Fibroblast of gingiva (primary cell): ENCODE measurements at regions not wholly inside any gene's neighbourhood (a gene's known extent, or its start where the extent isn't known, plus 50 kb on each side); places are given as distances from the start of the nearest gene placed in this dataset.
A peak's percentile ranks its signal among the peaks of the same experiment; 100 is the strongest.
"Not testable (repeated sequence)": the region's sequence is repeated elsewhere in the genome, so short reads cannot be mapped to it uniquely, and the experiment has no call there.

Experiments
- DNase-seq: peaks from one replicate; pipeline ENCODE4 v3.0.0-alpha.2; 2011; ENCODE audit warnings: low read depth

DNA sequence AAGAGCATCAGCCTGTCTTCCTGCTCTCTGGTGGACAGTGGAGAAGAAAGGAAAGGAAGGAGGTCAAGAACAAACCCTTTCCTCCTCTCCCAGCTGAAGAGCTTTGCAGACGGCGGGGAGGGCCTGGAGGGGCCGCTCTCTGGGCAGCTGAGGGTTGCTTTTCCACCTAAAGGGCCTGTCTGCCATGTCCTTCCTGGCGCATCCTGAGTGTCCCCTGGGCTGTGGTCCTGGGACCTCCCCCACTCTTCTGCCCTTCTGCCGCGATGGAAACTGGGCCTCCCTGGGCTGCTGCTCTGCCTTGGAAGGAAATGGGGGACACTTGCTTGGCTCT, 107.0 kb downstream of the ETS2 start:
- no peak for DNase-seq

GRCh38 chr21:38912102-38912629, 106.4 kb downstream of the ETS2 start:
- no peak for DNase-seq

- no peak for DNase-seq
Measured at GRCh38 chr21:38911484-38912101, 105.9 kb downstream of the ETS2 start.

DNA sequence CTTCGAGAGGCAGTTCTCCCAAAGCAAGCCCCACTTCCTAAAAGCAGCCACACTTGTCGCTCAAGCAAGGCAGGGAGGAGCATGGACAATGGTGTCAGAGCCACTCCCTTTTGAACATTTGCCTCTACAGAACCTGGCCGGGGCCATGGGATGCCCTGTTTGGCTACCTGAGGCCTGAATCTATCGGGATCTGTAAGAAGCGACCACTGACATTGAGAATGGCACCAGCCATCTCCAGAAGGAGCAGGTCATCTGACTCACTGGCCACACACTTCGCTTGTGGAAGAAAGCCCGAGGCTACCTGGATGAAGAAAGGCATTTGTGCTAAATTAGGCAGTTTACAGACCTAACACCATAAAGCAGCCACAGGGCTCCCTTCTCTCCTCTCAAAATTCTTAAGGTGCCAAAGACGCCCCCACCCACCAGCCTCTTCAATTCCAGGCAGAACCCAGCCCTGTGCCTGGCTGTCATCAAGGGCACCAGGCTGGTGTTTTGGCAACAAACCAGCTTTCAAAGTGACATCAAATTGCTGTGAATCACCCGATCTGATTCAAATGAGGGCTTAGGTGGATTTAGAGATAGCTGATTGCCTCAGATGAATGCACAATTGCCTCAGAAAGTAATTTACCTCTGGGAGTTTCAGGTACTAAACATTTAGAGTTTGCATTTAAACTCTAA, 104.8 kb downstream of the ETS2 start:
- DNase-seq = no peak

GRCh38 chr21:38909929-38910328, 104.2 kb downstream of the ETS2 start:
- DNase-seq = no peak

DNA sequence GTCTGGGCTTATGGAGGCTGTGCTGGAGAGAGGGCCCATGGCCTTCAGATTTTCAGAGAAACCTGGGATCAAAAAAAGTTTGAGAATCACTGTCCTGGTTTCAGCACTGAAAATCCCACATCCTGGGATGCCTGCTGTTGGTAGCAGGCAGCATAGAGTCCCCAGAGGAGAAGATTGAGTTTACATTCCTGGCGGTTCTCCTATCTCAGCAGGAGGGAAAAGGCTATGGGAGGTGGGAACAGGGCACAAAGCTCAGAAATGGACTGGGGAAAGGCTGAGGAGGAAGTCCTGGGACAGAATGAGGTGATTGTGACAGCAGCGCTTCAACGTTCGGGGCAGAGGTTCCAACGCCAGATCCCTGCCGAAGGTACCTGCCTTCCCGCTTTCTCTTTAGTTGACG, 103.4 kb downstream of the ETS2 start:
- DNase-seq = no peak

GRCh38 chr21:38908537-38908936, 102.8 kb downstream of the ETS2 start:
- no peak for DNase-seq

DNA sequence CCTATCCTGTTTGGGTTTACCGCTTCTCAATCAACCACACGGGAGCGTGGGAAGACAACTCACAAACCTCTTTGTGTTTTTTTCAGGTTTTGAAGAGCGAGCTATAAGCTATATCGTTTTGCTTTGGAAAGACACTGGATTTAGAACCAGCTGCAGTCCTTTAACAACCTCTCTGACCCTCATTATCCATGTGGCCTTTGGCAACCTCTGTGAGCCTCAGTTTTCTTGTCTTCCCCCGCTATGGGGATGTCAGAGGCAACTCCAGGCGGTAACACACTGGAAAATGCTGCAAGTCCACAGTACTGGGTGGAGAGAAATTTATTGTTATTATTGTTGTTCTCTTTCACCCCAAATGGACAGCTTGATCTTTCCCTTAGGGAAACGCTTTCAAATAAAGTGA, 100.0 kb downstream of the ETS2 start:
- no peak for DNase-seq

DNA sequence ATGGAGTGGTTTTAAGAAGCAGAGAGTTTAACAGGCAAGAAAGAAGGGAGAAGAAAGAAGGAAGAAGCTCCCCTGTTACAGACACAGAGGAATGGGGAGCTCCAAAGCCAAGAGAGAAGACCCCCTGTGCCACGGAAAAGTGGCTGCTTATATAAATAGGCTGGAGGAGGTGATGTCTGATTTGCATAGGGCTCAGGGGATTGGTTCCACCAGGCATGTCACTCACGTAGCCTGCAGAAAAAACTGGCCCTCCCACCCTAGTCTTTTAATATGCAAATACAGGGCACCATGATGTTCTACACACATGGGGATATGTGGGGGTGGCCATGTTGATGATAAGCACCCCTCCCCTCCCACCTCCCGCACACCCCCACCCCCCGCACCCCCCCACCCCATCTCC, 99.6 kb downstream of the ETS2 start:
- DNase-seq = no peak

- DNase-seq = no peak
Measured at GRCh38 chr21:38903690-38904139, 98.0 kb downstream of the ETS2 start.

DNA sequence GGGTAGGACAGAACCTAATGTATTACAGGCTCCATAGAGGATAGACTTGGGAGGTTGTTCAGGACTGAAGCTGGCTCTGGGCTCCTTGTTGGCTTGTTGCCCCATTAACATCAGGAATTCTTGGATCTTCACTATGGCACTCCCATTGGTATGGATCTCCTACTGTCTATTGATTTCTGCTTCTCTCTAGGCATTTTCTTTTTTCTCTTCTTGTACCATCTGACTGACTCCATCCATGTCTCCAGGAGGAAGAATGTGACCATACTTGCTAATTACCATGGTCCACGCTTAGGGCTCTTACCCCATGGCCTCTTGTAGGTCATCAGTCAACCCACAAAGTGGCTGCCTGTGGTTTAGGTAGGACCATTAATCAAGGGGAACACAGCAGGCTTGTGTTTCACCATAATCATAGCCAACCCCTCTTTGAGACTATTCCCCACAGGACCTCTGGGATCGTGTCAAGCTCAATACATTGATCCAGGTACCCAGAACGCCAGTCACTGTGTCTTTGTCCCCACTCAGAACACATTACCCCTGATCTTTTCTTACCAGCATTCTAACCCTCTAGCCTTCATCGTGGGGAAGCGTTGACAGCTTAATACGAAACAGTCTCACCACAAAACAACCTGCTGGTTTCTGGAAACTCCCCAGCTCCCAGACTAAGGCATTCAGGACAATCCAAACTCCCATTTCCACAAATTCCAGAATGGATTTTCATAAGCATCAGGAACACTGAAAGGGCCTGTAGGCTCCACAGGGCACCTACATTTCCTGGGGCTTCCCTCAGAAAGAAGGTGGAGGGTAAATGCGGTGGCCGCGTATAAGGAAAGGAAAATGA, 97.1 kb downstream of the ETS2 start:
- no peak for DNase-seq

DNA sequence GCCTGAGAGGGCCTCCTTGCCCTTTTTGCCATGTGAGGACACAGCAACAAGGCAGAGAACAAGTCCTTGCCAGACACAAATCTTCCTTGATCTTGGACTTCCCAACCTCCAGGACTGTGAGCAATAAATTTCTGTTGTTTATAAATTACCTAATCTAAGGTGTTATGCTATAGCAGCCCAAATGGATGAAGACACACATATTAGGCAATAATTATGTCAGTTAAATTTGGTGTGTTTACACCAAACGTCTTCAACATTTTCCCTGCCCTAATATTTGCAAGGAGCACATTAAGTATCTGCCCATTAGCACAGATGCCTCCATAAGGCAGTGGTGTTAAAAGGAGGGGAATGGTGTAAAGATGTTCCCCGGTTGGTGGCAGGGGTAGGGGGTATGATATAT, 94.8 kb downstream of the ETS2 start:
- DNase-seq = no peak

DNA sequence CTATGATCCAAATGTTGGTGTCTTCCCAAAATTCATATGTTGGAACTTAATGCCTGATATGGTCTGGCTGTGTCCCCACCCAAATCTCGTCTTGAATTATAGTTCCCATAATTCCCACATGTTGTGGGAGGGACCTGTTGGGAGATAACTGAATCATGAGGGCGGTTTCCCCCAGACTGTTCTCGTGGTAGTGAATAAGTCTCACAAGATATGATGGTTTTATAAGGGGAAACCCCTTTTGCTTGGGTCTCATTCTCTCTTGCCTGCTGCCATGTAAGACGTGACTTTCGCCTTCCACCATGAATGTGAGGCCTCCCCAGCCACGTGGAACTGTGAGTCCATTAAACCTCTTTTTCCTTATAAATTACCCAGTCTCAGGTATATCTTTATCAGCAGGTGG, 94.3 kb downstream of the ETS2 start:
- not testable (repeated sequence) for DNase-seq

- DNase-seq = no peak
Measured at GRCh38 chr21:38899277-38899947, 93.7 kb downstream of the ETS2 start.

- DNase-seq = no peak
Measured at GRCh38 chr21:38898422-38899096, 92.8 kb downstream of the ETS2 start.

- no peak for DNase-seq
Measured at GRCh38 chr21:38897532-38898421, 92.0 kb downstream of the ETS2 start.

DNA sequence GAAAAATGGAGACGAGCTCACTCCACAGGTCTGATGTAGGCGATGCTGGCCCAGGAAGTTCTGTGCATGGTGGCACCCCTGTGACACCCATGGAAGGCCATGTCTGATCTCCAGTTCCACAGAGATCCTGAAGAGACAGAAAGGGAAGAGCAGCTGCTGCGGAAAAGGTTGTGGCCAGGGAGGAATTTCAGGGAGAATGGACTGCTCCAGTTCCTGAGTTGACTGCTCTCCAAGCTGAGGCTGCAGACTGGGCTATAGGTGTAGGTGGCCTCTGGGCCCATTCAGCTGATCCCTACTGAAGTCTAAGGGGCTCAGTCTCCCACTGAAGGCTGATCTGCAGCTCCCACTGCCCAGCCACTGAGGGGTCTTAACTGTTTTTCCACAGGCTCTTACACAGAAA, 89.2 kb downstream of the ETS2 start:
- no peak for DNase-seq

GRCh38 chr21:38888991-38889561, 83.3 kb downstream of the ETS2 start:
- DNase-seq = peak; percentile 33

- DNase-seq = no peak
Measured at GRCh38 chr21:38887749-38888148, 82.0 kb downstream of the ETS2 start.

- DNase-seq = no peak
Measured at GRCh38 chr21:38887062-38887686, 81.4 kb downstream of the ETS2 start.
